Fibroblast of villous mesenchyme (primary cell): ENCODE measurements at regions not wholly inside any gene's neighbourhood (a gene's known extent, or its start where the extent isn't known, plus 50 kb on each side); places are given as distances from the start of the nearest gene placed in this dataset.

Experiments used
- DNase-seq: peaks from one replicate; pipeline ENCODE4 v3.0.0-alpha.2; 2010; ENCODE audit warnings: low read depth
- H3K4me3 ChIP-seq: 2 replicates; pipeline ENCODE4 v1.5.1; 2011; ENCODE audit warnings: low read depth, mild to moderate bottlenecking, low read length
- TF ChIP-seq, protein P1 (sequence below): IDR thresholded peaks from 2 replicates; pipeline ENCODE4 v1.5.1; 2012; ENCODE audit warnings: low read depth, mild to moderate bottlenecking, low read length; ENCODE audit not compliant: insufficient read depth

DNA sequence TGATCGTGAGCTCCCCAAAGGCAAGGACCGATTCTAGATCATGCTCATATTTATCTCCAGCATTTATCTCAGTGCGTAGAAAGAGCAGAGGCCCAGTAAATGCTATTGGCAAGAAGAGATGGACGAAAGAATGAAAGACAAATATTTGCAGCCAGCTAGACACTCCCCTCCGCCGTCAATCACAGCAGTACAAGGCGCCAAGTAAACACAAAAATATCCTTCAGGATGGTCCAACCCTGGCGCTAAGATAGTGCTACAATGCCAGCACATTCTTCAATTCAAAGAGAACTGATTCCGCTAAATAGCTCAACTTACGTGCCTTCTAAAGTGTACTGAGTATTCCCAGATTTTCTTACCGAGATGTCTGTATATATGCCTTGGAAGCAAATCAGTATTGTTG lies 114.5 kb downstream of the DDX53 start:
- TF ChIP-seq, protein P1, sequence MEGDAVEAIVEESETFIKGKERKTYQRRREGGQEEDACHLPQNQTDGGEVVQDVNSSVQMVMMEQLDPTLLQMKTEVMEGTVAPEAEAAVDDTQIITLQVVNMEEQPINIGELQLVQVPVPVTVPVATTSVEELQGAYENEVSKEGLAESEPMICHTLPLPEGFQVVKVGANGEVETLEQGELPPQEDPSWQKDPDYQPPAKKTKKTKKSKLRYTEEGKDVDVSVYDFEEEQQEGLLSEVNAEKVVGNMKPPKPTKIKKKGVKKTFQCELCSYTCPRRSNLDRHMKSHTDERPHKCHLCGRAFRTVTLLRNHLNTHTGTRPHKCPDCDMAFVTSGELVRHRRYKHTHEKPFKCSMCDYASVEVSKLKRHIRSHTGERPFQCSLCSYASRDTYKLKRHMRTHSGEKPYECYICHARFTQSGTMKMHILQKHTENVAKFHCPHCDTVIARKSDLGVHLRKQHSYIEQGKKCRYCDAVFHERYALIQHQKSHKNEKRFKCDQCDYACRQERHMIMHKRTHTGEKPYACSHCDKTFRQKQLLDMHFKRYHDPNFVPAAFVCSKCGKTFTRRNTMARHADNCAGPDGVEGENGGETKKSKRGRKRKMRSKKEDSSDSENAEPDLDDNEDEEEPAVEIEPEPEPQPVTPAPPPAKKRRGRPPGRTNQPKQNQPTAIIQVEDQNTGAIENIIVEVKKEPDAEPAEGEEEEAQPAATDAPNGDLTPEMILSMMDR: no peak
- no peak for DNase-seq
- no peak overlapping the region for H3K4me3 ChIP-seq

DNA sequence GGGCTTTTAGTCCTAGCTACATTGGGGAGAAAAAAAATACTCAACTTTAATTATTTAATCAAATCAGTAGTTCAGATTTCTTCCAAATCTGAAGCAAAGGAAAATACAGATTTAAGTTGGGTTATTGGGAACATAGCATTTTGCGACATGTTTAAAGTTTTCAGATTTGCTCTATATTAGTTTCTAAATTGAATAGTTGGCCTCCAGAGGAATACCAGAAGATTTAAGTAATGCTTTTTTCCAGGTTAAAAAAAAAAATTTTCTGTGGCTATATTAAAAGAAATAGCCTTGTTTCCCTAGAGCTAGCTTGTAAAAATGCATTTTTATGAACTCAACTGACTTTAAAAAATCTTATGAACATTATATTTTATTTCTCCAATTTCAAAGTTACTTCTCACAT lies 115.9 kb downstream of the DDX53 start:
- H3K4me3 ChIP-seq: no peak overlapping the region
- TF ChIP-seq, protein P1: no peak
- DNase-seq: no peak

DNA sequence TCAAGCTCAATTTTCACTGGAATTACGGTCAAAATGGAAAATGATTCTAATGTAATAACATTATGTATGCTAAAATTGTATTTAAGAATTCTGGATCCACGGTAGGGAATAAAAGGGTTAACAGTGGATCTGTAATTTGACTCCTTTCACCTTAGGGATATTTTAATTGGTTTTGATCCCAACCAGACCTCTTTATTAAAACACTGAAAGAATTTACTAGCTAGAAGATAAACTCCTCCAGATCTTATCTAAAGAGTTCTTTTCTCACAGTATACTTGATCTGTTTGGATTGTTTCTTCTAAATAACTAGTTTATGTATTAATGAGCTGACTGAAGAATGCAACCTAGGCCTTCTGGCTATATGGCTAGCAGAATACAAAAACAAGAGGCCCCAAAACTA lies 118.4 kb downstream of the DDX53 start:
- TF ChIP-seq, protein P1: no peak
- no peak overlapping the region for H3K4me3 ChIP-seq
- DNase-seq: no peak

DNA sequence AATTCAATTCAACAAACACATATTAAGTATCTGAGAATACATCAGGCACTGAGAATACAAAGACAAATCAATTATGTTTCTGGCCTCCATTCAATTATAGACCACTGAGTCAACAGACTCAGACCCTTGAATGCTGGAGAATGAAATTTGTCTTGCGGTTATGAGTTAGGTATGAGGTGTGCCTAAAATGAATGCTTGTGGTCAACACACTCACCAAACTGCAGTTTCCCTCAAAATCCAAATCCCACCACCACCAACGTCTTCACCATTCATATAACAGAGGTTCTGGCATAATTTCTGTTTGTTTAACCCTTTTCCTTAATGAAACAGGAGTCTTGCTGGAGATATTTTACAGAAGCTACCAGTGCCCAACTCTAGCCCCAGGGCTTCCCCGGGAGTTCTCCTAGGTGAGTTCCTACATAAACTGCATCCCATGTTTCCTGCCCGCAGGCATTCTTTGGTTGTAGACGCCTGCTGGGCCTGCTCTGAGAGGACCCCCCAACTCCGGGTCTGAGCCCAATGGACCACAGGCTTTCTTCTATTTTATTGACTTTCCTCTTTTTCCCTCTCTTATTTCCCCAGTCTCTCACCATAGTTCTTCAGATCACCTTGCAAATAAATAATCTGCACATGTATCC lies 119.2 kb downstream of the DDX53 start:
- no peak overlapping the region for H3K4me3 ChIP-seq
- no peak for DNase-seq
- TF ChIP-seq, protein P1: no peak

DNA sequence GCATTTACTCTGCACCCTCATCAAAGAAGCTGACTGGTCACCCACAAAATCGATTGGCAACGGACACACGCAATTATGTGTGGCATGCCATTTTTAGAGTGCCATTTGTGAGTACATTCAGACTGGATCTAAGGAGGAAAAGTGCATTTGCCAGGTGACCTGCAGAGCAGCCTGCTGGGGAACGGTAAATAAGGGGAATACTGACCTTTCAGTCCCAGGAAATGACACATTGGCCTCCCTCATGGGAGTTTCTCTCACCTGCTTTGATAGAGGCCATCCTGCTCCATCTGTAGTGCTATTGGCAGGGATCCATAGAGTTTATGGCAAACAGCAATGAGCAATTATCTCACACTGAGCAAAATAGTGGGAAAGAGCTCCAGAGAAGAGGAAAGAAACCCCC lies 127.8 kb downstream of the DDX53 start:
- H3K4me3 ChIP-seq: no peak overlapping the region
- no peak for DNase-seq
- TF ChIP-seq, protein P1: no peak

DNA sequence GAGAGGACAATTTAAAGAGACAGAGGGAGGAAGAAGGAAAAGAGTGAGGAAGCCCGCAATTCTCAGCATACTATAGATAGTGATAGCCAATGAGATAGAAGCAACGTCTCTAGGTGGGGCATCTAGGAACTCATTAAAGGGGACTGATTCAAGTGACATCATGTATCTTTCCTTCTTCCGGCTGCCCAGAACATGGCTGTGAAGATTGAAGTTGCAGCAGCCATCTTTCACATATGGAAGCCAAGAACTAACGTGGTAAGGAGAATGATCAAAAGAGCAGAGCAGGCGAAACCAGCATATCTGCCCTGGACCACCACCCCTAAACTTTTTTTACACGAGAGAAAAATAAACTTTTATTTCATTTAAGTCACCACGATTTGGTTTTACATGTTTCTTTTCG lies 133.8 kb downstream of the DDX53 start:
- DNase-seq: no peak
- TF ChIP-seq, protein P1: no peak
- no peak overlapping the region for H3K4me3 ChIP-seq

DNA sequence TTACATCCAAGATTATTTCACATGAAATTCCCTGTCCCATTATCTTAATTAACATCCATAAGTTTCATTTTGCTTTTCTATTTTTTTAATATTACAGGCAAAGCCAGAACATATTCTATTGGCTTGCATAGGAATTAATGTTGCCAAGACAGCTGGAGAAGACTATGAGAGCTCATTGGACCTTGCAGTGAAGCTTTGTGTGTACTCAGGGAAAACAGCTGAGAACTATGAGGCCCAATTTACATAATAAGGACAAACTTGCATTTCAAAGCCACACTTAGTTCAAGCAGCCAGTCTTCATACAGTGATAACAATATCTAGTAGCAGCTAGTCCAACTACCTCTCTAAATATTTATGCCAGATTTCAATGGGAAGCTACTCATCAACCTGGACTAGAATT lies 134.4 kb downstream of the DDX53 start:
- TF ChIP-seq, protein P1: no peak
- DNase-seq: no peak
- no peak overlapping the region for H3K4me3 ChIP-seq
